Vagina (tissue), 2 donors: ENCODE measurements at regions not wholly inside any gene's neighbourhood (a gene's known extent, or its start where the extent isn't known, plus 50 kb on each side); places are given as distances from the start of the nearest gene placed in this dataset.

Source experiments
- POLR2A ChIP-seq, 2 donors: fragments of 450-650 bp; IDR thresholded peaks; one replicate each; pipeline ENCODE4 v1.6.1; 2017; ENCODE audit warnings: antibody characterized with exemption in 2 of 2, mild to moderate bottlenecking in 2 of 2, moderate library complexity in 2 of 2
- TF ChIP-seq, protein P1 (sequence below), 3 experiments: fragments of 450-650 bp in 2 of 3; fragments of 200-600 bp in 1 of 3; sonication (generic) in 1 of 3; IDR thresholded peaks; one replicate each; pipeline ENCODE4 v1.5.1; 2017 to 2019; ENCODE audit warnings: antibody characterized with exemption in 3 of 3, mild to moderate bottlenecking in 2 of 3, moderate library complexity in 2 of 3

- TF ChIP-seq, protein P1, sequence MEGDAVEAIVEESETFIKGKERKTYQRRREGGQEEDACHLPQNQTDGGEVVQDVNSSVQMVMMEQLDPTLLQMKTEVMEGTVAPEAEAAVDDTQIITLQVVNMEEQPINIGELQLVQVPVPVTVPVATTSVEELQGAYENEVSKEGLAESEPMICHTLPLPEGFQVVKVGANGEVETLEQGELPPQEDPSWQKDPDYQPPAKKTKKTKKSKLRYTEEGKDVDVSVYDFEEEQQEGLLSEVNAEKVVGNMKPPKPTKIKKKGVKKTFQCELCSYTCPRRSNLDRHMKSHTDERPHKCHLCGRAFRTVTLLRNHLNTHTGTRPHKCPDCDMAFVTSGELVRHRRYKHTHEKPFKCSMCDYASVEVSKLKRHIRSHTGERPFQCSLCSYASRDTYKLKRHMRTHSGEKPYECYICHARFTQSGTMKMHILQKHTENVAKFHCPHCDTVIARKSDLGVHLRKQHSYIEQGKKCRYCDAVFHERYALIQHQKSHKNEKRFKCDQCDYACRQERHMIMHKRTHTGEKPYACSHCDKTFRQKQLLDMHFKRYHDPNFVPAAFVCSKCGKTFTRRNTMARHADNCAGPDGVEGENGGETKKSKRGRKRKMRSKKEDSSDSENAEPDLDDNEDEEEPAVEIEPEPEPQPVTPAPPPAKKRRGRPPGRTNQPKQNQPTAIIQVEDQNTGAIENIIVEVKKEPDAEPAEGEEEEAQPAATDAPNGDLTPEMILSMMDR (IDR thresholded peaks at IDR 0.05): no peak
- TF ChIP-seq POLR2A (IDR thresholded peaks at IDR 0.05): no peak
Measured at GRCh38 chr13:62653371-62653770, 1237.7 kb upstream of the PCDH20 start.
